IPS DF 19.7 (cell line): ENCODE measurements at regions not wholly inside any gene's neighbourhood (a gene's known extent, or its start where the extent isn't known, plus 50 kb on each side); places are given as distances from the start of the nearest gene placed in this dataset.

Source experiments
- DNase-seq: peaks from one replicate; pipeline ENCODE4 v3.0.0-alpha.2; 2013; ENCODE audit warnings: low read depth, low spot score

- DNase-seq = no peak
Observed at GRCh38 chr1:185512442-185512841, 195.4 kb upstream of the IVNS1ABP start.

GRCh38 chr1:185501099-185501498, 184.1 kb upstream of the IVNS1ABP start:
- no peak for DNase-seq

- DNase-seq = no peak
Observed at GRCh38 chr1:185500001-185500626, 183.1 kb upstream of the IVNS1ABP start.

GRCh38 chr1:185498207-185498606, 181.2 kb upstream of the IVNS1ABP start:
- DNase-seq = no peak

GRCh38 chr1:185497177-185497576, 180.1 kb upstream of the IVNS1ABP start:
- no peak for DNase-seq

GRCh38 chr1:185495898-185496297, 178.9 kb upstream of the IVNS1ABP start:
- no peak for DNase-seq

- no peak for DNase-seq
Observed at GRCh38 chr1:185495007-185495406, 178.0 kb upstream of the IVNS1ABP start.

- no peak for DNase-seq
Observed at GRCh38 chr1:185492089-185492825, 175.2 kb upstream of the IVNS1ABP start.

- DNase-seq = no peak
Observed at GRCh38 chr1:185491604-185492003, 174.6 kb upstream of the IVNS1ABP start.

- no peak for DNase-seq
Observed at GRCh38 chr1:185490924-185491323, 173.9 kb upstream of the IVNS1ABP start.

- DNase-seq = no peak
Observed at GRCh38 chr1:185489406-185489805, 172.4 kb upstream of the IVNS1ABP start.

- DNase-seq = no peak
Observed at GRCh38 chr1:185488808-185489207, 171.8 kb upstream of the IVNS1ABP start.

- no peak for DNase-seq
Observed at GRCh38 chr1:185487936-185488335, 170.9 kb upstream of the IVNS1ABP start.

GRCh38 chr1:185487026-185487425, 170.0 kb upstream of the IVNS1ABP start:
- DNase-seq = no peak

- no peak for DNase-seq
Observed at GRCh38 chr1:185486346-185486745, 169.3 kb upstream of the IVNS1ABP start.

- no peak for DNase-seq
Observed at GRCh38 chr1:185483664-185484450, 166.8 kb upstream of the IVNS1ABP start.

- DNase-seq = no peak
Observed at GRCh38 chr1:185483217-185483616, 166.2 kb upstream of the IVNS1ABP start.

GRCh38 chr1:185480545-185480944, 163.5 kb upstream of the IVNS1ABP start:
- DNase-seq = no peak

GRCh38 chr1:185479796-185480195, 162.8 kb upstream of the IVNS1ABP start:
- DNase-seq = no peak

- no peak for DNase-seq
Observed at GRCh38 chr1:185478877-185479276, 161.8 kb upstream of the IVNS1ABP start.

GRCh38 chr1:185477638-185478580, 160.9 kb upstream of the IVNS1ABP start:
- no peak for DNase-seq
